ENCODE measurements at regions not wholly inside any gene's neighbourhood (a gene's known extent, or its start where the extent isn't known, plus 50 kb on each side); places are given as distances from the start of the nearest gene placed in this dataset.
A peak's percentile ranks its signal among the peaks of the same experiment; 100 is the strongest.

DNA sequence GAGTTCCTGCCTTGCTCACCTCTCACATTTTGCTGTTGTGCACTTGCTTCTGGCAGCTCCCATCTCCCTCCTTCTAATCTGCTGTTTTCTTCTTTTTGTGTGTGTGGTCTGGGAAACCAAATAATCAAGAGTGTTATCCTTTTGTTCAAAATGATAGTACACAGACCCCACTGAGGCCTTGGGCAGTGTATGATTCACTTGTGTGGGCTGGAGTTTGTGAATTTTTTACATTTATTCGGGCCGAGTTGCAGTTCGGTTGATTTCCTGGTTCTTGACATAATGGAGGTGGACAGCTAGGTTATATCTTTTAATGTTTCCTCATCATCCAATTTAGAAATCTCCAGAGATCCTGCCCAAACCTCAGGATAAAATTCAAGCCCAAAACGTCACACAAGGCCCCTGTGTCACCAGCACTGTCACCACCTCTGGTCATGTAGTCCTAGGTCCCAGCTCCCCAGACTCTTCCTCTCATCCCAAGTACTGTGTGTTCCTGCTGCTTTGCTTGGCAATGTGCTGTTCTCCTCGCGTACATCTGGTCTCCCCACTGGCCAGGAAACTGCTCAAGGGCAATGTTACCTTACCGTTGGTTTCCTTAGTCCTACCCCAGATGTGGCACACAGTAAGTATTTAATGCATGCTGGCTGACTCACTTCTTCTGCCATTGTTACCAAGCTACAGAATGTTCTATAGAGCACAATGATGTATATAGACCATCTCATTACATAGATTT lies 55.7 kb upstream of the PHACTR2 start:
- DNase-seq (no peak), ATAC-seq (replicated peaks in 1 of 2) (no peak)
- H3K36me3 Mint-ChIP-seq (ENCODE audit: insufficient read depth in 2 of 2), result no peaks in the 10 kb centered on the region
- H3K27ac Mint-ChIP-seq, result no peak overlapping the region
- peaks cover 11% of the 10 kb centered on the region for H3K4me1 Mint-ChIP-seq (ENCODE audit: low read depth)
- H3K9me3 Mint-ChIP-seq, result no peaks in the 10 kb centered on the region
- H3K27me3 Mint-ChIP-seq (ENCODE audit: low read depth), result no peaks in the 10 kb centered on the region
- H3K4me3 Mint-ChIP-seq, result no peak overlapping the region

DNA sequence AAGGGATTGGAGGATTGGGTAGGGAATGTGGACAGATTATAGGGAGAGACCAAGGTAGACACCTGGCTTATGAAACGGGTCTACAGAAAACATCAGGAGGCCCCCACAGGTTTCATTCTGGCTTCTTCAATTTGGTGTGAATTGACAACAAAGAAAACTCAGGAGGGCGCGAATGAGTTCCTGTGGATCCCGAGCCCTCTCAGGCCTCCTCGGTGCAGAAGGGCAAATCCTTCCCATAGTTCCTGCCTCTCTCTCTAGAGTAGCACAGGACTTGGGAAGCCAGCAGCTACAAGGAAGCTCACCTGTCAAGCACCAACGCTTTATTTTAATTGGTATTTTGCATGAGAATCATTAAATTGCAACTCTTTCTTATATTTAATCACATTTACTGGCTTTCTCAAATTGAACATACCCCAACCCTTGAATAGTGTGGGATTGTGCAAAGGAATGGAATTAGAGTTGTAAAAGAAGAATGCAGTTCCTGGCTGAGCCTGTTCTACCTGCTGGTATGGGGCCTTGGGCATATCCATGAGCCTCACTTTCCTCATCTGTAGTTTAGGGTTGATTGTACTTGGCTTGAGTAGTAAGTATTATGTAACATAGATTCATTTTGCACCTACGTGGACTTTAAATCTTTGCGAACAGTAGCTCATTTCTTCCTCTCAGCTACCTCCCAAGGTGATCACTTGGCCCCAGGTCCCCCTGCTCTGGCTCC lies 56.4 kb upstream of the PHACTR2 start:
- no peak overlapping the region for H3K4me3 Mint-ChIP-seq
- H3K27me3 Mint-ChIP-seq (ENCODE audit: low read depth), result no peaks in the 10 kb centered on the region
- no peaks in the 10 kb centered on the region for H3K9me3 Mint-ChIP-seq
- DNase-seq, result no peak
- peaks cover 14% of the 10 kb centered on the region for H3K4me1 Mint-ChIP-seq (ENCODE audit: low read depth)
- no peaks in the 10 kb centered on the region for H3K36me3 Mint-ChIP-seq (ENCODE audit: insufficient read depth in 2 of 2)
- H3K27ac Mint-ChIP-seq, result no peak overlapping the region
- ATAC-seq (replicated peaks in 1 of 2), result no peak

DNA sequence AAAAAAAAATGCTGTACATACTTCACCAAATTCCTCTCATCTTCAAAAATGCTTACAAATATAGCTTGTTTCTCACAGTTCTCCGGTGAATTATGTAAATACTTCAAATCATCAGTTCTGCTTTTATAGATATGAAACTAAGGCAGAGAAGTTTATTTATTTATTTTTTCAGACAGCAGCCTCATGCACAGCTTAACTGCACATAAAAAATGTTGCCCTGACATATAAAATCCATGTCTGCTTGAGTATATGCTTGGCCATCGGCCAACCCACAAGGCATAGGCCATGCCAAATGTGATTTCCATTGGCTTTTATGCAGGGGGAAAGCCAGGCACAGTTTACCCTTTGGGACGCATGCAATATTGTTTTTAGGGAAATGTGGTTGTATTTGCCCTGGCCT lies 57.3 kb upstream of the PHACTR2 start:
- ATAC-seq (replicated peaks in 1 of 2), result no peak
- Mint-ChIP-seq H3K9me3 (no peaks in the 10 kb centered on the region), H3K4me3 (no peak overlapping the region), H3K27ac (no peak overlapping the region), H3K4me1 (ENCODE audit: low read depth) (peaks cover 16% of the 10 kb centered on the region), H3K36me3 (ENCODE audit: insufficient read depth in 2 of 2) (no peaks in the 10 kb centered on the region), H3K27me3 (ENCODE audit: low read depth) (no peaks in the 10 kb centered on the region)
- DNase-seq, result no peak

DNA sequence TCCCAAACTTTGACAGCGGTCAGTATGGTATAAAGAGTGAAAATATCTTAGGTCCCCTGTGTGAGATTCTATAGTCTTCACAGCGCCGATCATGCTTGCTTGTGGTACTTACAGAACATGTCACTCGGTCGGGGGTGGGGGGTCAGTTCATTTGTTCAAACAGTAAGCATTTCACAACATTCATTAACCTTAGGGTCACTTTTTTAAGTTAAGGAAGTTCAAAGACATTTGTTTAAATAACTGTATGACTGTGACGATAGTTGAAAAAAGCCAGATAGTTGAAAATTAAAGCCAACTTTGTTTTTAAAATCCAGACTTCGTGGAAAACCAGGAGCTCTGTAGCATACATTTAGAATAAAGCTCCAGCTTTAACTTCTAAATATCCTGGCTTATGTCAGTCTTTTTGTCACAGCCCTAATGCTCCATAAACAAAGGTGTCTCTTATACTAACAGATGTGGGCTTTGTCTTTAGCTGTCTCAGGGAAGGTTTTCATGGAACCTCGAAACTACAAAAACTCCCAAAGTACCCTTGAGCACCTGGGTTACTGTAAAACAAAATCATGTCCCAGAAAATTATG lies 57.9 kb upstream of the PHACTR2 start:
- DNase-seq (no peak), ATAC-seq (replicated peaks in 1 of 2) (no peak)
- no peak overlapping the region for H3K27ac Mint-ChIP-seq
- H3K36me3 Mint-ChIP-seq (ENCODE audit: insufficient read depth in 2 of 2), result no peaks in the 10 kb centered on the region
- H3K4me3 Mint-ChIP-seq, result no peak overlapping the region
- peaks cover 16% of the 10 kb centered on the region for H3K4me1 Mint-ChIP-seq (ENCODE audit: low read depth)
- H3K9me3 Mint-ChIP-seq, result no peaks in the 10 kb centered on the region
- no peaks in the 10 kb centered on the region for H3K27me3 Mint-ChIP-seq (ENCODE audit: low read depth)

DNA sequence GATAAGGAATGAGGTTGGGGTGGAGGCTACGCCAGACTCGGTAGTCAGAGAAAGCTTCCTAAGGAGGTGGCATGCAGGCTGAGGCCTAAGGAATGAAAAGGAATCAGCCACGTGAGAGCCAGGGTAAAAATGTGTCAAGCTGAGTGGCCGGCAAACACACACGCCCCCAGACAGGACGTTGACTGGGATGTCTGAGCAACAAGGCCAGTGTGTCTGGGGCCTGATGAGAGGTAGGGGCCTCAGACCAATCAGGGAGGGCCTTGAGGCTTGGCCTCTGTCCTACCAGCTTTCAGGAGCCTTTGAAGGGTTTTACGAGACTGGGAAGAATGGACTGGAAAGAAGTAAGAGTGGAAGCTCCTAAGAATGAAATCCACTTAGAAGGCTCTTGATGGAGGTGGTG lies 61.0 kb upstream of the PHACTR2 start:
- DNase-seq (no peak), ATAC-seq (replicated peaks in 1 of 2) (no peak)
- no peaks in the 10 kb centered on the region for H3K27me3 Mint-ChIP-seq (ENCODE audit: low read depth)
- no peak overlapping the region for H3K4me3 Mint-ChIP-seq
- H3K9me3 Mint-ChIP-seq, result no peaks in the 10 kb centered on the region
- no peak overlapping the region for H3K27ac Mint-ChIP-seq
- H3K4me1 Mint-ChIP-seq (ENCODE audit: low read depth), result peaks cover 15% of the 10 kb centered on the region
- H3K36me3 Mint-ChIP-seq (ENCODE audit: insufficient read depth in 2 of 2), result no peaks in the 10 kb centered on the region

DNA sequence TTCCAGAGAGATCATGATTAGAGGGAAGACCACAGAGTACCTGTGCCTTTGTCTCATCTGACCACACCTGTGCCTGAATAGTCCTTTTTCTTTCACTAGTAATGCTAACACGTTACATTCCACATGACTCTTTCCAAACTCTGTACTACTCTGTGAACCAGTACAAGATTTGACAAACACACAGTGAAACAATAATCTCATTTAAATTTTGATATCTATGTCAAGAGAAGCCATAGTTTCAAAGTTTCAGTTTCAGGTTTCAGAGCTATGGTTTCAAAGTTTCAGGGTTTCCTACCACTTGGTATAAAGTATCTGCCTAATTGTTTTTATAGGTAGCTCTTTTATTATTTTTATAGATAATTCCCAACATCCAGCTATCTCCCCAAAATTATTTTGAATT lies 62.0 kb upstream of the PHACTR2 start:
- Mint-ChIP-seq H3K27ac (no peak overlapping the region), H3K4me1 (ENCODE audit: low read depth) (peaks cover 21% of the 10 kb centered on the region), H3K4me3 (no peak overlapping the region), H3K9me3 (no peaks in the 10 kb centered on the region), H3K27me3 (ENCODE audit: low read depth) (no peaks in the 10 kb centered on the region), H3K36me3 (ENCODE audit: insufficient read depth in 2 of 2) (no peaks in the 10 kb centered on the region)
- no peak for DNase-seq
- peak in 1 of 2 donors; percentile 44 for ATAC-seq (replicated peaks in 1 of 2)

DNA sequence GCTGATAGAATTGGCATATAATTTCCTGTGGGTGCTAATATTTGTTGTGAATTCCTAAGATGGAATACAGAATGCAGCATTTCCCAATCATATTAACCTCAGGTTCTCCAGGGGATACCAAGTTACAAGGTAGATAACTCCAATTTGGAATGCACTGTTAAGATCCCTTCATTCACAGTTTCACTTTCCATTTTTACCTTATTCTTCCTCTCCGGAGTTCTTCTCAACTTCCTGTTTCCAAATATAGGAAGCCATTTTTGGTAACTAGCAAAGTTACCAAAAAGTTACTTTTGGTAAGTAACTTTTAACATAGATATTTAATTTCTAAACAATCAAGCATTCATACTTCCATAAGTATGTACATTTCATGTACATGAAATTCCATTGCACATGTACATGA lies 63.5 kb upstream of the PHACTR2 start:
- Mint-ChIP-seq H3K4me1 (ENCODE audit: low read depth) (peaks cover 21% of the 10 kb centered on the region), H3K36me3 (ENCODE audit: insufficient read depth in 2 of 2) (no peaks in the 10 kb centered on the region), H3K27me3 (ENCODE audit: low read depth) (no peaks in the 10 kb centered on the region), H3K27ac (no peak overlapping the region), H3K4me3 (no peak overlapping the region), H3K9me3 (no peaks in the 10 kb centered on the region)
- no peak for DNase-seq
- no peak for ATAC-seq (replicated peaks in 1 of 2)

DNA sequence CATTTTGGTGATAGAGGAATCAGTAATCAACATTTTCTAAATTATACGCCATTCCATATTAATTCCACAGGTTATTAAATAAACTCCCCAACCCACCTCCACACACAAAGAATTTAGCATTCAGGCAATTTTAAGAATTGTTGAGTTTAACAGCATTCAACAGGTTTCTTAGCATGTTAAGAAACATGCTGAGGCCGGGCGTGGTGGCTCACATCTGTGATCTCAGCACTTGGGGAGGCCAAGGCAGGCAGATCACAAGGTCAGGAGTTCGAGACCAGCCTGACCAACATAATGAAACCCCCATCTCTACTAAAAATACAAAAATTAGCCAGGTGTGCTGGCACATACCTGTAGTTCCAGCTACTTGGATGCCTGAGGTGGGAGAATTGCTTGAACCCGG lies 64.0 kb upstream of the PHACTR2 start:
- no peak overlapping the region for H3K27ac Mint-ChIP-seq
- H3K27me3 Mint-ChIP-seq (ENCODE audit: low read depth), result no peaks in the 10 kb centered on the region
- peaks cover 21% of the 10 kb centered on the region for H3K4me1 Mint-ChIP-seq (ENCODE audit: low read depth)

DNA sequence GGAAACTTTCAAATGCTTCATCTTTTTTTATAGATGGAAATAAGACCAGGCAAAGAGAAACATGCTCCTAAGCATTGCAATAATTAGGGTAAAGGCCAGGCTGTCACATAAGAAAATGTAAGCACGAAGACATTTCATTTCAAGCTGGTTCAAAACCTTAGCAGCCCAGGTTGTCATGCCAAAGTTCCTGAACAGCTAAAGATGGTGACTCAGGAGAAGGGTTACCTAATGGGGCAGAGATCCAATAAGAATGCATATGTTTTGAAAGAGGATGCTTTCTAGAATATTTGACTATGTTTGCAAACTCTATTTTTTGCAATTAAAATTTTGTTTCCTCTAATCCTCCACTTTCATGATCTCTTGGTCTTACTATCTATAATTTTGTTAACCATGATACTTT lies 65.6 kb upstream of the PHACTR2 start:
- Mint-ChIP-seq H3K4me3 (no peak overlapping the region), H3K27ac (no peak overlapping the region), H3K4me1 (ENCODE audit: low read depth) (peaks cover 21% of the 10 kb centered on the region)

More for the DNA sequence above, 64.0 kb upstream of the PHACTR2 start:
- no peak for DNase-seq
- Mint-ChIP-seq H3K36me3 (ENCODE audit: insufficient read depth in 2 of 2) (no peaks in the 10 kb centered on the region), H3K9me3 (no peaks in the 10 kb centered on the region), H3K4me3 (no peak overlapping the region)
- no peak for ATAC-seq (replicated peaks in 1 of 2)

DNA sequence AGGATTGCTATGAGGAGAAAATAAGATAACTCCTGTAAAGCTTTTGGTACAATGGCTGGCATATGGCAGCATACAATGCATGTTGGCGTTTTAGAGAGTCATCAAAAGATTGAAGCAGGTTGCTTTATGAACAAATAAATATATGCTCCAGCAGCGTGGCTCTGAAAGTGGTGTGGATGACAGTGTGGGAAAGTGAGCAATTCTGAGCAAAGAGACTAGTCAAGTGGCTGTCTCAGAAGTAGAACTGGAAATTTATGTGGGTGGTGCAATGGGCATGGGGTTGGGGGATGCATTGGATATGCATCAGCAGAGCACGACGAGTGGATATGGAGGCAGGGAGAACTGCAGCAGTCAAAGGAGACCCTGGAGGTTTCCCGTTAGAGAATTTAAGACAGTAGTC lies 66.2 kb upstream of the PHACTR2 start:
- no peak for DNase-seq
- Mint-ChIP-seq H3K4me1 (ENCODE audit: low read depth) (peaks cover 21% of the 10 kb centered on the region), H3K27ac (peak overlapping the region; percentile 4), H3K9me3 (no peaks in the 10 kb centered on the region), H3K36me3 (ENCODE audit: insufficient read depth in 2 of 2) (no peaks in the 10 kb centered on the region), H3K27me3 (ENCODE audit: low read depth) (no peaks in the 10 kb centered on the region), H3K4me3 (no peak overlapping the region)
- ATAC-seq (replicated peaks in 1 of 2), result peak; percentile 34 to 64

More for the DNA sequence above, 65.6 kb upstream of the PHACTR2 start:
- DNase-seq, result no peak
- ATAC-seq (replicated peaks in 1 of 2), result no peak
- no peaks in the 10 kb centered on the region for H3K27me3 Mint-ChIP-seq (ENCODE audit: low read depth)
- no peaks in the 10 kb centered on the region for H3K36me3 Mint-ChIP-seq (ENCODE audit: insufficient read depth in 2 of 2)
- H3K9me3 Mint-ChIP-seq, result no peaks in the 10 kb centered on the region

DNA sequence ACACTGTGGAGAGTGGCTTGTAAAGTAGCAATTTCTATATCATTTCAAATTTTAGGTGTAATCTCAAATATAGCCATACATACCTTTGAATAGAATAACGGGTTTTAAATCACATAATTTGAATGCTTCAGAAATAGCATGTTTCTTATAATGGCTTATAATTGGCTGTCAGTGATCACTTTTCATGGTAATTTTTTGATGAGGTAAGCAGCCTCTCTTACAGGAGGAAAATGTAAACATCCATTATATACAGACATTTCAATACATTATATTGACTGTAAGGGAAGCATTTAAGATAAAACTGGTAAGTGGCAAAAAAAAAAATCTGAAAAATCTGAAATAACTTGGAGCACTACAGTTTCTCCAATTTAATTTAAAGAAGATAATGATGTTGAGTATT lies 67.8 kb upstream of the PHACTR2 start:
- no peak overlapping the region for H3K4me3 Mint-ChIP-seq
- H3K9me3 Mint-ChIP-seq, result no peaks in the 10 kb centered on the region
- no peaks in the 10 kb centered on the region for H3K27me3 Mint-ChIP-seq (ENCODE audit: low read depth)
- DNase-seq (no peak), ATAC-seq (replicated peaks in 1 of 2) (no peak)
- no peak overlapping the region for H3K27ac Mint-ChIP-seq
- no peaks in the 10 kb centered on the region for H3K36me3 Mint-ChIP-seq (ENCODE audit: insufficient read depth in 2 of 2)
- H3K4me1 Mint-ChIP-seq (ENCODE audit: low read depth), result peaks cover 11% of the 10 kb centered on the region

DNA sequence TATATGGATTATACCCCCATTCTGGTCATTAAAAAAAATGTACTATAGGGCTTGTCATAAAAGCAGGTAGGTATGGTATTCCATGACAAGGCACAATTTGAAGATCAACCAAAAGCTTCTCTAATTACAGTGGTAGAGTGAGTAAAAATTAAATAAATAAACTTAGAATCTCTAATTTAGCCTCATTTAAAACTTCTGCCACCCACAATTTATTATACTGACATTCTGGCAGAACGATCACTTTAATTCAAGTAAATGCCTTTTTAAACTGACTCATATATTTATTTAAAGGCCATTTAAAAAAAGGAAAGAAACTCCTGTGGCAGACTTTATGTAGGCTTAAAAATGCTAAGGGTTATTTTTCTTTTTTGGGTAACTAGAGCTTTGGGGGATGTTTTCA lies 68.3 kb upstream of the PHACTR2 start:
- Mint-ChIP-seq H3K9me3 (no peaks in the 10 kb centered on the region), H3K36me3 (ENCODE audit: insufficient read depth in 2 of 2) (no peaks in the 10 kb centered on the region), H3K4me3 (no peak overlapping the region), H3K27me3 (ENCODE audit: low read depth) (no peaks in the 10 kb centered on the region), H3K4me1 (ENCODE audit: low read depth) (peaks cover 11% of the 10 kb centered on the region), H3K27ac (no peak overlapping the region)
- ATAC-seq (replicated peaks in 1 of 2) (no peak), DNase-seq (no peak)

DNA sequence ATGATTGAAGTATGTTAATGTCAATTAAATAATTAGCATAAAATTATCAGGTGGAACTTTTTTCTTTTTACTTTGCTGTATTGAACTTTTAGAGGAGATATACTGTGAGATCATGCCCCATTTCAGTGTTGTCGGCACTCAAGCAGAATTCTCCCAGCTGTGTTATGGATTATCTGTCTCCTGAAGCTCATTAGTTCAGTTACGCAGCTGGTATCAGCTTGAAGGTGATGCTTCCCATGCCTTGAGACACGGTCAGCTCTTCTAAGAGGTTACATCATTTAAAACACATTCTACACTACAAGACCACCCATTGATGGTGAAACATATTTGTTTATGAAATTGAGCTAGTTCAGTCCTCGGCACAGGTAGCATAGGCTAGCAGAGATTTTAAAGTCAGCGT lies 68.9 kb upstream of the PHACTR2 start:
- ATAC-seq (replicated peaks in 1 of 2), result no peak
- Mint-ChIP-seq H3K9me3 (no peaks in the 10 kb centered on the region), H3K27ac (no peak overlapping the region), H3K4me1 (ENCODE audit: low read depth) (peaks cover 11% of the 10 kb centered on the region), H3K4me3 (no peak overlapping the region), H3K27me3 (ENCODE audit: low read depth) (no peaks in the 10 kb centered on the region), H3K36me3 (ENCODE audit: insufficient read depth in 2 of 2) (no peaks in the 10 kb centered on the region)
- DNase-seq, result no peak

Measured in activated T-cell treated with anti-CD3 and anti-CD28 coated beads, Interleukin-2, amount 50 U/mL, for 72 hours (primary cell).